GM13976 (cell line): ENCODE measurements at regions not wholly inside any gene's neighbourhood (a gene's known extent, or its start where the extent isn't known, plus 50 kb on each side); places are given as distances from the start of the nearest gene placed in this dataset.
"Not testable (repeated sequence)": the region's sequence is repeated elsewhere in the genome, so short reads cannot be mapped to it uniquely, and the experiment has no call there.

ENCODE experiments used
- DNase-seq: peaks from one replicate; pipeline ENCODE4 v3.0.0; 2012; ENCODE audit warnings: low spot score
- CTCF ChIP-seq: IDR thresholded peaks from 2 replicates; pipeline ENCODE4 v1.5.1; 2012; ENCODE audit warnings: borderline replicate concordance, mild to moderate bottlenecking; ENCODE audit not compliant: insufficient read depth; ENCODE audit errors: extremely low read depth, missing control alignments, control extremely low read depth
- in situ Hi-C: fragments of 300-500 bp; cut with MboI; formaldehyde crosslinking; loops from one replicate; pipeline ENCODE4 v1.12.0; 2022; ENCODE audit warnings: low sequenced_read_pairs, mixed read lengths, inconsistent platforms; ENCODE audit not compliant: unreplicated experiment

DNA sequence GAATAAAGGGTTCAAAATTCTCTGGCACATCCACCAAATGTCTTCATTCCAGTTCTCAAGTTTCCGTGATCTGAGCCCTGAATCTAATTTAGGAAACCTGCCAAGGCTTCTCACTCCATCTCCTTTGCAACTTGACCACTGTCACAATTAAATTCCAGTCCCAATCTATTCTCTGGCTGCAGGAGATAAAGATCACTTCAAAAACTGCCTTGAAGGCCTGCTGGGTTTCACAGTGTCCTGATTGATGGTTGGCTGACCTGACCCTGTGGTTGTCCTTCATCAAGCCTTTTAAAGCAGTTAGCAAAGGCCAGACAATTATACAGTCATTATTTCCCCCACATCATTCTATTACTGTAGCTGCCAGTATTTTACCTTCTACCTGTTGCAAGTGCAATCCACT, 60.3 kb upstream of the DNAJC10 start:
- DNase-seq: no peak
- in situ Hi-C loops: loop anchor here (25.0 kb wide), 1 partner anchor 332 kb away; no protein-coding TSS in a partner anchor
- no peak for TF ChIP-seq CTCF

- DNase-seq: no peak
- in situ Hi-C loops: loop anchor here (25.0 kb wide), 1 partner anchor 323 kb away; no protein-coding TSS in a partner anchor
- TF ChIP-seq CTCF: no peak
Measured at GRCh38 chr2:182664212-182664611, 51.8 kb upstream of the DNAJC10 start.

DNA sequence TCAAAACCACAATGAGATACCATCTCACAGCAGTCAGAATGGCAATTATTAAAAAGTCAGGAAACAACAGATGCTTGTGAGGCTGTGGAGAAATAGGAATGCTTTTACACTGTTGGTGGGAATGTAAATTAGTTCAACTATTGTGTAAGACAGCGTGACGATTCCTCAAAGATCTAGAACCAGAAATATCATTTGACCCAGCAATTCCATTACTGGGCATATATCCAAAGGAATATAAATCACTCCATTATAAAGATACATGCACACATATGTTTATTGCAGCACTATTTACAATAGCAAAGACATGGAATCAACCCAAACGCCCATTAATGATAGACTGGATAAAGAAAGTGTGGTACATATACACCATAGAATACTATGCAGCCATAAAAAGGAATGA, 50.6 kb upstream of the DNAJC10 start:
- in situ Hi-C loops: loop anchor here (25.0 kb wide), 1 partner anchor 322 kb away; no protein-coding TSS in a partner anchor
- DNase-seq: not testable (repeated sequence)
